Fibroblast of skin of left biceps (primary cell): ENCODE measurements at regions not wholly inside any gene's neighbourhood (a gene's known extent, or its start where the extent isn't known, plus 50 kb on each side); places are given as distances from the start of the nearest gene placed in this dataset.

Experiments
- DNase-seq, 2 experiments: peaks; one replicate each; pipeline ENCODE4 v3.0.0-alpha.2; 2013; ENCODE audit warnings: low read depth in 2 of 2

GRCh38 chr11:110786226-110786902, 74.1 kb upstream of the ARHGAP20 start:
- DNase-seq: no peak

GRCh38 chr11:110785398-110785797, 73.2 kb upstream of the ARHGAP20 start:
- no peak for DNase-seq

- DNase-seq: no peak
Observed at GRCh38 chr11:110782616-110783015, 70.4 kb upstream of the ARHGAP20 start.

- no peak for DNase-seq
Observed at GRCh38 chr11:110779108-110779507, 66.9 kb upstream of the ARHGAP20 start.

GRCh38 chr11:110778343-110778742, 66.1 kb upstream of the ARHGAP20 start:
- no peak for DNase-seq

GRCh38 chr11:110777775-110778174, 65.5 kb upstream of the ARHGAP20 start:
- no peak for DNase-seq

- no peak for DNase-seq
Observed at GRCh38 chr11:110776081-110776480, 63.8 kb upstream of the ARHGAP20 start.

GRCh38 chr11:110774138-110775014, 62.1 kb upstream of the ARHGAP20 start:
- DNase-seq: no peak

GRCh38 chr11:110773442-110773841, 61.2 kb upstream of the ARHGAP20 start:
- no peak for DNase-seq

- DNase-seq: no peak
Observed at GRCh38 chr11:110772863-110773262, 60.6 kb upstream of the ARHGAP20 start.

GRCh38 chr11:110766316-110766715, 54.1 kb upstream of the ARHGAP20 start:
- DNase-seq: no peak

GRCh38 chr11:110764485-110764884, 52.2 kb upstream of the ARHGAP20 start:
- no peak for DNase-seq

- DNase-seq: peak; percentile 13
Observed at GRCh38 chr11:110763249-110764011, 51.2 kb upstream of the ARHGAP20 start.

- no peak for DNase-seq
Observed at GRCh38 chr11:110762590-110762989, 50.4 kb upstream of the ARHGAP20 start.
